Common myeloid progenitor, CD34-positive (primary cell): ENCODE measurements at regions not wholly inside any gene's neighbourhood (a gene's known extent, or its start where the extent isn't known, plus 50 kb on each side); places are given as distances from the start of the nearest gene placed in this dataset.
A peak's percentile ranks its signal among the peaks of the same experiment; 100 is the strongest.

Source experiments
- CTCF ChIA-PET: fragments of 350-600 bp; sonication (Branson Sonifier 250); formaldehyde crosslinking; loops from one replicate; lab custom pipeline; 2021; ENCODE audit warnings: antibody characterized with exemption; lab: Charles Lee
- POLR2A ChIA-PET: fragments of 350-600 bp; sonication (Branson Sonifier 250); formaldehyde crosslinking; loops from one replicate; lab custom pipeline; 2021; ENCODE audit warnings: antibody characterized with exemption; lab: Charles Lee
- DNase-seq, 3 donors: peaks; one replicate each; pipeline versions ENCODE4 v3.0.0 to v3.0.0-alpha.2; 2013
- H3K27ac ChIP-seq, 2 experiments: 1 replicate in 1 of 2; 2 replicates in 1 of 2; pipeline ENCODE4 v1.7.0; 2013; ENCODE audit warnings: inconsistent platforms in 2 of 2, low read length in 2 of 2, mild to moderate bottlenecking in 2 of 2, low read depth in 1 of 2, moderate library complexity in 1 of 2; ENCODE audit not compliant: severe bottlenecking in 2 of 2, insufficient read depth in 1 of 2, poor library complexity in 1 of 2
- H3K27me3 ChIP-seq, 5 experiments: replicated peaks in 2 of 5; 1 replicate in 3 of 5; 2 replicates in 2 of 5; pipeline versions ENCODE4 v1.6.1 to v1.7.0; 2013; ENCODE audit warnings: low read length in 4 of 5, mild to moderate bottlenecking in 2 of 5, moderate library complexity in 2 of 5, inconsistent platforms in 1 of 5; ENCODE audit not compliant: insufficient read depth in 5 of 5, control insufficient read depth in 4 of 5
- H3K36me3 ChIP-seq, 4 experiments: 1 replicate in 2 of 4; 2 replicates in 2 of 4; pipeline versions ENCODE4 v1.6.1 to v1.7.0; 2013; ENCODE audit warnings: low read length in 3 of 4, control low read depth in 1 of 4, mild to moderate bottlenecking in 1 of 4; ENCODE audit not compliant: control insufficient read depth in 4 of 4, insufficient read depth in 4 of 4
- H3K4me1 ChIP-seq, 4 experiments: 1 replicate in 3 of 4; 2 replicates in 1 of 4; pipeline versions ENCODE4 v1.6.1 to v1.7.1; 2013; ENCODE audit warnings: low read length in 3 of 4, mild to moderate bottlenecking in 3 of 4, control low read depth in 1 of 4, inconsistent platforms in 1 of 4, moderate library complexity in 1 of 4; ENCODE audit not compliant: control insufficient read depth in 4 of 4, insufficient read depth in 4 of 4; ENCODE audit errors: control extremely low read depth in 1 of 4
- H3K4me3 ChIP-seq, 7 experiments: 1 replicate in 4 of 7; 2 replicates in 3 of 7; pipeline versions ENCODE4 v1.5.1 to v1.7.0; 2013; ENCODE audit warnings: mild to moderate bottlenecking in 7 of 7, low read length in 6 of 7, moderate library complexity in 6 of 7, inconsistent platforms in 2 of 7, low read depth in 2 of 7, control low read depth in 1 of 7; ENCODE audit not compliant: insufficient read depth in 4 of 7, control insufficient read depth in 1 of 7; ENCODE audit errors: extremely low read depth in 1 of 7
- H3K9me3 ChIP-seq, 5 experiments: 1 replicate in 4 of 5; 2 replicates in 1 of 5; pipeline versions ENCODE4 v1.6.1 to v1.7.1; 2013; ENCODE audit warnings: low read length in 4 of 5, mild to moderate bottlenecking in 2 of 5, inconsistent platforms in 1 of 5, low read depth in 1 of 5, moderate library complexity in 1 of 5; ENCODE audit not compliant: control insufficient read depth in 4 of 5, insufficient read depth in 2 of 5; ENCODE audit errors: control extremely low read depth in 1 of 5
- WGBS: methylation state at CpG from one replicate; pipeline ENCODE4 v1.1.5; 2013; ENCODE audit not compliant: insufficient coverage; 5-methylcytosine and 5-hydroxymethylcytosine counted together

GRCh38 chr2:70397186-70397585, 95.3 kb upstream of the FAM136A start:
- ChIA-PET POLR2A (no interaction called here), CTCF (no interaction called here)
- H3K4me3 ChIP-seq: no peak overlapping the region
- no peak overlapping the region for H3K27ac ChIP-seq
- peaks cover 0 to 2% (median 0%) of the 10 kb centered on the region in 5 experiments for H3K9me3 ChIP-seq
- no peaks in the 10 kb centered on the region for H3K36me3 ChIP-seq
- peaks cover 0 to 4% (median 0%) of the 10 kb centered on the region in 5 experiments for H3K27me3 ChIP-seq
- peaks cover 5 to 18% (median 14%) of the 10 kb centered on the region in 4 experiments for H3K4me1 ChIP-seq
- peak; percentile 67 to 92 (median 88) for DNase-seq

- H3K27me3 ChIP-seq: peaks cover 0 to 4% (median 0%) of the 10 kb centered on the region in 5 experiments
- peaks cover 5 to 18% (median 14%) of the 10 kb centered on the region in 4 experiments for H3K4me1 ChIP-seq
- H3K27ac ChIP-seq: no peak overlapping the region
- WGBS: 0% methylated on average over 3 of the region's 5 CpGs
- CTCF ChIA-PET: no interaction called here
- peak; percentile 22 to 86 (median 80) for DNase-seq
- H3K4me3 ChIP-seq: peak overlapping the region in 1 of 7 experiments; percentile 42
- H3K9me3 ChIP-seq: peaks cover 0 to 2% (median 0%) of the 10 kb centered on the region in 5 experiments
- no peaks in the 10 kb centered on the region for H3K36me3 ChIP-seq
- POLR2A ChIA-PET: no interaction called here
Observed at GRCh38 chr2:70396612-70397011, 94.7 kb upstream of the FAM136A start.

GRCh38 chr2:70393881-70394280, 92.0 kb upstream of the FAM136A start:
- Histone ChIP-seq H3K27me3 (no peaks in the 10 kb centered on the region), H3K4me1 (peaks cover 5 to 18% (median 14%) of the 10 kb centered on the region in 4 experiments), H3K4me3 (no peak overlapping the region), H3K9me3 (peaks cover 0 to 2% (median 0%) of the 10 kb centered on the region in 5 experiments), H3K36me3 (no peaks in the 10 kb centered on the region), H3K27ac (no peak overlapping the region)
- WGBS: 100% methylated on average over 2 of the region's 3 CpGs
- DNase-seq: no peak
- CTCF ChIA-PET: no interaction called here
- POLR2A ChIA-PET: no interaction called here

GRCh38 chr2:70391988-70392387, 90.1 kb upstream of the FAM136A start:
- Histone ChIP-seq H3K27me3 (no peaks in the 10 kb centered on the region), H3K9me3 (peaks cover 0 to 2% (median 0%) of the 10 kb centered on the region in 5 experiments), H3K4me1 (peaks cover 5 to 17% (median 9%) of the 10 kb centered on the region in 4 experiments), H3K27ac (no peak overlapping the region), H3K36me3 (no peaks in the 10 kb centered on the region), H3K4me3 (no peak overlapping the region)
- no peak for DNase-seq
- 100% methylated on average over 1 of the region's 1 CpG for WGBS
- ChIA-PET POLR2A (no interaction called here), CTCF (interaction anchor here (0.9 kb wide), 1 partner anchor 8 kb away, joined by 3 read pairs; no protein-coding TSS in a partner anchor)

GRCh38 chr2:70391259-70391658, 89.4 kb upstream of the FAM136A start:
- ChIA-PET POLR2A (no interaction called here), CTCF (interaction anchor here (0.9 kb wide), 1 partner anchor 9 kb away, joined by 3 read pairs; no protein-coding TSS in a partner anchor)
- H3K27me3 ChIP-seq: no peaks in the 10 kb centered on the region
- no peaks in the 10 kb centered on the region for H3K36me3 ChIP-seq
- H3K4me3 ChIP-seq: no peak overlapping the region
- no peak overlapping the region for H3K27ac ChIP-seq
- H3K9me3 ChIP-seq: peaks cover 0 to 2% (median 0%) of the 10 kb centered on the region in 5 experiments
- peaks cover 0 to 10% (median 3%) of the 10 kb centered on the region in 4 experiments for H3K4me1 ChIP-seq
- no peak for DNase-seq

- 100% methylated on average over 3 of the region's 5 CpGs for WGBS
- ChIA-PET POLR2A (no interaction called here), CTCF (no interaction called here)
- Histone ChIP-seq H3K27me3 (no peaks in the 10 kb centered on the region), H3K27ac (no peak overlapping the region), H3K9me3 (peaks cover 0 to 2% (median 0%) of the 10 kb centered on the region in 5 experiments), H3K36me3 (no peaks in the 10 kb centered on the region), H3K4me1 (no peaks in the 10 kb centered on the region), H3K4me3 (no peak overlapping the region)
- no peak for DNase-seq
Observed at GRCh38 chr2:70388813-70389212, 86.9 kb upstream of the FAM136A start.

GRCh38 chr2:70388128-70388527, 86.3 kb upstream of the FAM136A start:
- POLR2A ChIA-PET: no interaction called here
- no peaks in the 10 kb centered on the region for H3K4me1 ChIP-seq
- no peak overlapping the region for H3K4me3 ChIP-seq
- DNase-seq: no peak
- 88% methylated on average over 1 of the region's 1 CpG for WGBS
- H3K27ac ChIP-seq: no peak overlapping the region
- H3K9me3 ChIP-seq: peaks cover 0 to 6% (median 0%) of the 10 kb centered on the region in 5 experiments
- H3K27me3 ChIP-seq: peaks cover 0 to 2% (median 0%) of the 10 kb centered on the region in 5 experiments
- CTCF ChIA-PET: no interaction called here
- H3K36me3 ChIP-seq: no peaks in the 10 kb centered on the region
